HG03442 (cell line): ENCODE measurements at regions not wholly inside any gene's neighbourhood (a gene's known extent, or its start where the extent isn't known, plus 50 kb on each side); places are given as distances from the start of the nearest gene placed in this dataset.

Experiments used
- ATAC-seq: cut with Tn5 transposase; IDR thresholded peaks from one replicate; pipeline ENCODE4 v1.9.1; 2021; ENCODE audit warnings: mild to moderate bottlenecking, moderate library complexity; ENCODE audit not compliant: unreplicated experiment

DNA sequence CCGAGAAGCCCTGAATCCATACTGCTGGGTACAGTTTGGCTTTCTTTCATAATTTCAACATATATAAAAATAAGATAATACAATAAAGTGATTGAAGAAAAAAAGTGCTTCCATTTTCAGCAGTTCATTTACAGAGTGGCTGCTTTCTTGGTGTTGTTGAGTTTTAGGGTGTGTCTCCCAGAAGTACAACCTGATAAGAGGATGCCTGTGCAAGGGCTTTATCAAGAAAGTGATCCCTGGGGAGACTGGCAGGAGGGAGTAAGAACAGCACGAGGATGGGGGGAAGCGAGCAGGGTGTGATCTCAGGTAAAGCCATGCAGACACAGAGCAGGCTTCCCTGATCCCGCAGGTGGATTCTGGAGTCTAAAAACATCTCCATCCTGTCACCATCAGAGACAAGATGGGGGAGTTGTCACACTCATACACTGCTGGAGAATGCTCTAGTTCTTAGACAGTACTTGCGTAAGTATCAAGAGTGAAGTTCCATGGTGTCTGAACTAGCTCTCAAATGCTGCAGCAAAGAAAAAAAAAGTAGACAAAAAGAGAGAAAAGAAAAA, 395.9 kb downstream of the CDH26 start:
- ATAC-seq, result no peak

DNA sequence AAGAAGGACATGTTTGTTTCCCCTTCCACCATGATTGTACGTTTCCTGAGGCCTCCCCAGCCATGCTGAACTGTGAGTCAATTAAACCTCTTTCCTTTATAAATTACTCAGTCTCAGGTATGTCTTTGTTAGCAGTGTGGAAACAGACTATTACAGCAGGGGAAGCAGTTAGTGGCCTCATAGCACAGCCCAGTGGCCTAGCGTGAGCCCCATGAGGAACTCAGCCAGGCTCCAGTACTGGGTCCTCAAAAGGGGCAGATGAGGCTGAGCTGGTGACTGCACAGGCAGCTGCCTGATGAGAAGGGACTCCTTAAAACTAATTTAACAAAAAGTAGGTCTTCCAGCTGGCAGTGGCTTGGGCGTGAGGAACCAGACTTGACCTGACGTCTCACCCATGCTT, 399.9 kb downstream of the CDH26 start:
- ATAC-seq, result no peak

DNA sequence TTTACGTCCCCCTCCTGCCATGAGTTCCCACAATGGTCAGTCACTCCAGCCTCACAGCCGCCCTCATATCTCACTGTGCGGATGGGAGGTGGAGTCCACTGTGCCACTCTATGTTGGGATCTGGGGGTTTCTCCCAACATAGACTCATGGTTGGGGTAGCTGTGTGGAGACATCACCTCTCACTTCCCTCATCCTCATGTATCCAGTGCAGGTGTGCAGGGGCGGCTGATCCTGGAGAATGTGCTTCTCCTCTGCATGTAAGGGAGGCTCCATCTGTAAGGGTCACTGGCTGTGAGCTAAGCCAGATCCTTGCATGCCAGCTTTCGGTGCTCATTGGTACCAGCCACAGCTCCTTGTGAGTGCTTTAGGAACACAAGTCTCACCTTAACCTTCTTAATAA, 400.8 kb downstream of the CDH26 start:
- ATAC-seq, result no peak

DNA sequence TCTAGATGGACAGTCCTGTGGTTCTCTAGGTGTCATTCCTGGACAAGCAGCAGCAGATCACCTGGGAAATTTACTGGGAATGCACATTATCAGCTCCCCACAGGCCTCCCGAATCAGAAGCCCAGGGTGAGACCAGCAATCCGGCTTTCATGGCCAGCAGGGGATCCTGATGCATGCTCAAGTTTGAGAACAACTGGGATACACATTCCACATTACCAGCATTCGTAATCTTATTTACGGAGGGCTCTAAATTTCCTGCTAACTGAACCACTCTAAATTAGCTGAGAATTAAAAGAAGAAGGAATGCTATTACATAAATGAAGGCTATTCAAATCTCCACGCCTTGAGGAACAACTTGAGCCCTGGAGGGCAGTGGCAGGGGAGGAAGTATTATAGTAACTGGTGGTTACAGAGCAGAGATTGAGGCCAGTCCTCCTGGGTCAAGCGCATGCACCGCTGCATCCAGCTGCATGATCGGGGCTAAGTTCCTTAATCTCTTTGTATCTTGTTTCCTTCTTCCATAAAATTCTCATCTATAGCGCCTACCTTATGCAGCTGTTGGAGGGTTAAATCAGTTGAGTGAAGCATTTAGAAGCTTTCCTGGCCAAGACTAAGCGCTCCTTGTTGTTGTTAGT, 403.7 kb downstream of the CDH26 start:
- ATAC-seq, result no peak

DNA sequence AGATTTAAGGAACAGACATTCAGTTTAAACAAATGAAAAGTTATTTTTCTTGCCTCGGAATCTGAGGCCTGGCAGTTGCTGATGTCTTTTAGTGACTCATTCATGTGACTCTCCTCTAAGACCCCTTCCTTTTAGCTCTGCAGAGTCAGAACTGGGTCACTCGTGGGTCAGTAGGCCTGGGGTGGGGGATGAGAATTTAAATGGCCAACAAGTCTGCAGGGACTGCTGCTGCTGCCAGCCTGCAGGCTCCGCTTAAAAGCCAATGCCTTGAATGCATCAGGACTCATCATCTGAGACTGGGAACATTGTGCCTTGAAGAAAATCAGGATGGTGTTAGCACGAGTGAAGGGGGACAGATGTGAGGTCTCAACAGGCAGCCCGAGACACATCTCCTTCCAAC, 404.3 kb downstream of the CDH26 start:
- no peak for ATAC-seq

DNA sequence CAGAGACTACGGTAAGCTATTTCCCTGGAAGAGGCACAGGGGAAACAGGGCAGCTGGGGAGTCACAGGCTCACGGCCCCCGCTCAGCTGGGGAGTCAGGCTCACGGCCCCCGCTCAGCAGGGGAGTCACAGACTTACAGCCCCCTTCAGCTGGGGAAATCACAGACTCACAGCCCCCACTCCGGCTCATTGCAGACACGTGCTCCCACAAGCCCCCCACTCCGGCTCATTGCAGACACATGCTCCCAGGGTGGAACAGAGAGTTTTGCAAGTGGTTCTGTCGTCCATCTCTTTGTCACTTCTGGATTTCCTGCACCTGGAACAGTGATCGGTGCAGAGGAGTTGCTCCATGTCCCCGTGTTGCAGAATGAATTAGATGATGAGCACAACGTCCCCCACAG, 405.5 kb downstream of the CDH26 start:
- ATAC-seq, result no peak

DNA sequence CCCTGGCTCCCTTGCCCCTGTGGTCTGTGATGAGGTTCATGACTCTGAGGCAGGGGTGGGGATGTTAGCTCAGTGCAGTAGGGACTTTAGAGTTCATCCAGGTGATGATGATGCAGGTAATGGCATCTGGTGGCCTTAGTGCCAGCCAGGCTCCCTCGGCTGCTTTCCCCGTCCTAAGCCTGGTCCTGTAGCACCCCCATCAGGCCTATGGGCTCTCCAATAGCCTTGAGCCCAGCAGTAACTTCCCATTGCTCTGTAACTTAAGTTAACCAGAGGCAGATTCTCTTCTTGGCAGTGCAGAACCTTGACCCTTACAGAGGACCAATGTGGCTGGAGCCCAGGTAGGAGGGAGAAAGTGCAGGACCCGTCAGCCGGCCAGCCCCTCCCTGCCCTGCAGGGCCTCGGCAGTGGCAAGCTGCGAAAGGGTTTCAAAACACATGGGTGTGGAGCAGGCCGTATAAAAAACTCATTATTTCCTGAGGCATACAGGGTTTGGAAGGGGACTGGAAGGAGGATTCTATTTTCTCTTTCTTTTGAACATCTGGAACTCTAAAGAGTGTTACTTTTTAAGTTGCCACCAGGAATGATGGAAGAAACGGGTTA, 406.9 kb downstream of the CDH26 start:
- ATAC-seq, result no peak

DNA sequence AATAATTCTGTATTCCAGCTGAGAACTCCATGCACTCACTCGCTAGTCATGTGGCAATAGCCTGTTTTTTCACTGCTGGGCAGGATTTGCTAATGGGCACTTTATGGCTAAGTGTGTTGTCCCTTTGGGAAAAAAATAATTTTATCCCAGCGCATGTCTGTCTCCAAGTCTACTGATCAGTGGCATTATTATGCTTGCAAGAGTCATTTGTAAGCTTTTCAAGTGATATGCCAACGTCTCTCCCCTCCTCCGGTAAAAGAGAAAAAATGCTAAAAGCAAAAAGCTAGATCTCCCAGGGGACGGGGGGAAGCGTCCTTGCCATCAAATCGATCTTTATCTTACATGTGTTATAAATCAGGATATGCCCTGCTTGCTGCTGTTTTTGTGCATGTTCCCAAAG, 407.7 kb downstream of the CDH26 start:
- ATAC-seq, result no peak

DNA sequence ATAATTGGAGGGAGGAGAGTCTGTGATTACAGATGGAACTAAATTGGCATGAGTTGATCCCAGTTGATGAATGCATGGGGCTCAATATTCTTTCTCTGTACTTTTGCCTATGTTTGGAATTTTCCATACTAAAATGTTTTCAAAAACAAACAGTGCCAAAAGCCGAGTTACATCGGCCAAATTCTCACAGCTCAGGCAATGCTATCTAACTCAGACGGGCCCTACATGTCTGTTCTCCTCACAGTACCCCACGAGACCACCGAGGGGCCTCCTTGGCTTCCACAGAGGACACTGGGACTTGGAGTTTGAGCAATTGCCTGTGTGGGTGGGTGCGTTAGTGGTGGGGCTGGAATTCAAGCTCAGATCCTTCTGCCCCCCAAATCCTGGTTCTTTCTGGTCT, 413.2 kb downstream of the CDH26 start:
- ATAC-seq, result no peak

DNA sequence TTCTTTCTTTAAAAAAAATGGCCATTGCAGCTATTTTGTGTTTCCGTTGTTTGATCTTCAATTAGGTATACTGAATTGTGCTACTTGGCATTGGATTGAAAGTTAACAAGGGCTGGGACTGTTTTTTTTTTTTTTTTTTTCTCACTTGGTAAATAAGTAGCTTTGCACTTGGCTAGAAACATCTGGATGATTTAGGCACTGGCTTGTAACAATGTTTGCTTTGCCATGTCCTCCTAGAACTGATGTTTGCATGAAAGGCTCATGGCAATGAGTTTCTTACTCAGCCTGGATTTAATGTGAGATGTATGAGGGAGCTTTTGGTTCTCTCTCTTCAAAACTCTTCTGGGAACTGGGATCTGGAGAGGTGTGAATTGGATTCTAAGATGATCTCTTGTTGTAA, 414.1 kb downstream of the CDH26 start:
- ATAC-seq, result no peak

DNA sequence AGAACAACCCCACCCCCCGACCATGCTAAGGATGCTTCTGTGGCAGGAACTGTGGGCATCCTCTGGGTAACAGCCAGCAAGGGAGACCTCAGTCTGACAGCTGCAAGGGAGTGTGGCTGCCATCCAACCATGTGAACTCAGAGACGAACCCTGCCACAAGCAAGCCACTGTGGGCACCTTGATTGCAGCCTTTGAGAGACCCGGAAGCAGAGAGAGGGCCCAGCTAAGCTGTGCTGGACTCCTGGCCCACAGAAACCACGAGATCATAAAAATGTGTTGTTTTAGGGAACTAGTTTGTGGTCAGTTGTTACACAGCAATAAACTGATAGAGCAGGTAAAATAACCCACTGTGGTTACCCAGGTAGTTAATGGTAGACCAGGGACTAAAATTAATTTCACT, 414.6 kb downstream of the CDH26 start:
- ATAC-seq, result no peak

DNA sequence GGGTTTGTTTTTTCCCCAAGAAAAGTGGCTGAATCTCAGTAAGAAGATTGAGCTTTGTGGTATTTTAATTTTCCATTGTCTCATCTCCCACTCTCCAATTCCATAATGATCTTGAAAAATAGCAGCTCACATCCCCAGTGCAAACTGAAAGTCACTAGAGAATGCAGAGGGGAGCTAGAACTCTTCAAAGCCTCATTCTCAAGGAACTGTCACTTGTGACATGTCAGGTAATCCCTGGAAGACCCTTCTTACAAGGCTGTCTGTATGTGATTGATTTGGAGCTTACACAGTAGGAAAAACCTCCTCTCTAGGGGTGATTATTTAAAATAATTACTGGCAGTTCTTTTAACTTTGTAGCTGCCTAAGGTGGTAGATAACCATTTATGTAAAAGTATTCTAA, 420.4 kb downstream of the CDH26 start:
- ATAC-seq, result no peak

DNA sequence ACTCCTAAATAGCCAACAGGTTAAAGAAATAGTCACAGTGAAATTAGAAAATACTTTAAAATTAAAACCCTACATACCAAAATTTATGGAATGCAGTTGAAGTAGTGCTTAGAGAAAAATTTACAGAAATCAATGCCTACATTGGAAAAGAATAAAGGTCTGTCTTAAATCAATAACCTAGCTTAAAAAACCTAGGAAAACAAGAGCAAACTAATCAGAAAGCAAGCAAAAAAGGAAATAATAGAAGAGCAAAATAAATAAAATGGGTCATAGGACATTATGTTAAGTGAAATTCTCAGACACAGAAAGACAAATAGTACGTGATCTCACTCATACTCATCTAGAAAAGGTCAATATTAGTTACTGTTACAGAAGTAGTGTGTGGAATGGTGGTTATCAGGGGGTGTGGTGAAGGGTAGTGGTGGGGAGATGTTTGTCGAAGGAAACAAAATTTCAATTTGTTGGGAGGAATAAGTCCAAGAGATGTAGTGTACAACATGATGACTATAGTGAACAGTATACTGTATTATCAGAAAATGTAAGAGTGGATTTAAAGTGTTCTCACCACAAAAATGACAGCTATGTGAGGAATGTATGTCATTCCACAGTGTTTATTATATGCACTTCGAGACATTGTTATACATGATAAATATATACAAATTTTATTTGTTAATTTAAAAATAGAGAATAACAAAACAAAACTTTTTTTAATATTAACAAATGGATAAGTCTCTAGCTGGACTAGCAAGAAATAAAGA, 423.6 kb downstream of the CDH26 start:
- no peak for ATAC-seq

DNA sequence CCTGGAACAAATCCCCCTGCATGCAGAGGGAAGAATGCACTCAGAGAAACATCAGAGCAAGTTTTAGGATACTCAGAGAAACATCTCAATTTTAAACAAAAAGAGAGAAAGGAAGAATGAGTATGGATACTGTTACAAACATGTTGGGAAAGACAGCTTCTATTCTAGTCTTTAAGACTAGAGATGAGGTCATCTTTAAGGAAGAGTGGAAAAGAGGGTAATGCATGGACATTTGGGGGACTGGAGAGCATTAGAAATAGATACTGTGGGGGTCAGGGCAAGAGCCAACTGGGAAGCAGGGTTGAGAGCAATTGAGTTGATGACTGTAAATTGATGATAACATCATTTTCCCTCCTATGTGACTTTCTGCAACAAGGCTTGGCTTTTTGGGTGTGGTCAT, 431.2 kb downstream of the CDH26 start:
- no peak for ATAC-seq

DNA sequence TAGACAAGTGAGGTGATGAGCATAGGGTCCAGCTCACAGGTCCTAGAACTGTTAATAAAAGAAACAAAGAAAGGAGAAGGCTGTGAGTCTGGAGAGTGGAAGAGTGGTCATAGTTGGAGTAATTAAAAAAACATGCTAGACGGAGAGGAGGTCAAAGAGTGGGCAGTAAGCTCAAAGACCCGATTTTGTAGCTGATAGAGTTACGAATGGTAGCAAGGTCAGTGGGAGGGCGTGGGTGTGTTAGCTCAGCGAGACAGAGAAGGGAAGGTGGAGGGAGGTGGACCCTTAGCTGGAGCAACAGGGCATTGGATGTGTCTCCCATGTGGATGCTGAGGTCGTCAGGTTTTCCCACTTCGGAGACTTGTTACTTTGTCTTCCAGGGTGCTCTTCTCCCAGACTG, 431.7 kb downstream of the CDH26 start:
- no peak for ATAC-seq

DNA sequence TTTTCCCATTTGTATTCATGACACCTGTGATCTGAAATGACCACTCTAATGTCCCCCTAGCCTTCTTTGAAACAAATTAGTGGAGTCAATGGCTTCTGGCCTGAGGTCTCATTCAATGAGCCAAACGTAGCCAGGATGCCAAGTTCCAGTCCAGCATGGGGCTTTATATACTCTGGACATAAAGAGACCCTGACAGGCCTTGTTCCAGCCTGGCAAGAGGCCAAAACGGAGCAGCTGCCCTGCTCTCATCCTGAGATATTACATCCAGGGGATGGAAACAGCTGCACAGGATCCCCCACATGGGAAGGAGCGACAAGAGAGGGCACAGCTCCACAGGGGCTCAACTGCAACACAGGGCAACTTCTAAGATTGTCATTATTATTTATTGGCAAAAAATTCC, 437.8 kb downstream of the CDH26 start:
- no peak for ATAC-seq

DNA sequence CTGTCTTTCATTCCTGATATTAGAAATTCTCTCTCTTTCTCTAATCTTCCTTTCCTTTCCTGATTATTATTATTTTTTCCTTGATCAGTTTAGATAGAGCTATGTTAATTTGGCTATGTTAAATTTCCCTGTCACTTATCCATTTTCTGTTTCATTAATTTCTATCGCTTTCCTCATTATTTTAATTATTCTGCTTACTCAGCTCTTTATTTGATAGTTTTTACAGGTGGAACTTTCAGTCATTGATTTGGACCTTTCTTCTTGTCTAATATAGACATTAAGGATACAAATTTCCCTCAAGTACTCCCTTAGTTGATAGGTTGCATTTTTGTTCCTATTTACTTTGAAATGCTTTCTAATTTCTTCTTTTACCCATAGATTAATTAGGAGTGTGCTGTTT, 442.3 kb downstream of the CDH26 start:
- ATAC-seq, result no peak

DNA sequence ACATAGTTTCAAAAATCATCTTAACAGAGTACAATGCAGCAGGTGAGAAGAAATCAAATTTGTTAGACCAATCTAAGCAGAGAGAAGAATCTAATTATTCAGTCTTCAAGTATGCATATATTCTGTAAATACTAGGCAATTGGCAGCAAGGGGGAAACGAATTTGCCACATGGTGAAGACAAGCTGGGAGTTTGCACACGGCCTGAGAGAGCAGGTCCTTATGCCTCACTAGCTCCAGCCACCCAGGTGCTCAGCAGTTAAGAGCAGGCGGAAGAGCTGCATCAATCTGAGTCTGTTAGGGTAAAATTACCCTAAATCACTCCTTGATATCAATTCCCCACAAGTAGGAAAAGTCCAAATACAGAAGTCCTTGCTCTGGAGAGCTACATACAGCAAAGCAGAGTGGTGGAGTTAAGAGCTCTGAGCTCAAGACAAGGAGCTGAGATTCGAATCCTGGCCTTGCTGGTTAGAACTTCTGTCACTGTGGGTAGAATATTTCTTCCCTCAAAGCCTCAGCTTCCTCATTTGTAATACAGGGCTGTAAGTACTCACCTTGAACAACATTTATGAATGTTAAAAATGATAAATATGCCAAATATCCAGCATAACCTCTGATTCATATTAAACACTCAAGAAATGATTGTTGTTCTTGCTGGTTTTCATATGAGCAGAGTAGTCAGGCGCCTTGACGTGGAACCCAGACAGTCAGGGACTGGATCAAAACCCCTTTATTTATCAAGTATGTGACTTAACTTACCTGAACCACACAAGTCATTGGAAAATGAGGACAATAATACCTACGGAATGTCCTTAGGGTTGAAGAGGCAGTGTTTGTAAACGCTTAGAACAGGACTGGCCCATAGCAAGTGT, 444.2 kb downstream of the CDH26 start:
- no peak for ATAC-seq

DNA sequence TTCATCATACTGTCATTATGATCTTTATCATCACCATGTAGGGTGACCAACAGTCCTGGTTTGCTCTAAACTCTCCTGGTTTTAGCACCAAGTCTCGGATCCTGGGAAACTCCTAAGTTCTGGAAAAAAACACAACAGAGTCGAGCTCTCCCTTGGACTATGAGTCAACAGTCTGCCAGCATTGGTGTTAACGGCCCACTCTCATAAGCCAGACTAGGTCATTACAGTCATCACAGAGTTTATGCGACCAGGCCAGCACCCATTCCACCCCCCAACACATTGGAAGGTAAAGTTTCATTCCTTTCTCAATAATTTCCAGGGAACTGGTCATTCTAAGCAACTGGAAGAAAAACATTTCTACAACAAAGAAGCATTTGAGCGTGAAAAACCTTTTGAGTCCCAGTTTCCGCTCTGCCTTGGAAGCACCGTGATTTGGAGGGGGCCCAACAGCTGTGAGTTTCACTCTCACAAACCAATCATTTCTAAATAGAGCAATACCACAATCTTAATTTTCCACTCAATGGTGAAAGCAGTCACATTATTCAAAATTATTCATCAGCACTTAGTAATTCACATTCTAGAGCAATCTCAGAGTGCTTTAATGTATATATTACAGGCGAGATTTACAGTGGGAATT, 445.0 kb downstream of the CDH26 start:
- ATAC-seq, result no peak

DNA sequence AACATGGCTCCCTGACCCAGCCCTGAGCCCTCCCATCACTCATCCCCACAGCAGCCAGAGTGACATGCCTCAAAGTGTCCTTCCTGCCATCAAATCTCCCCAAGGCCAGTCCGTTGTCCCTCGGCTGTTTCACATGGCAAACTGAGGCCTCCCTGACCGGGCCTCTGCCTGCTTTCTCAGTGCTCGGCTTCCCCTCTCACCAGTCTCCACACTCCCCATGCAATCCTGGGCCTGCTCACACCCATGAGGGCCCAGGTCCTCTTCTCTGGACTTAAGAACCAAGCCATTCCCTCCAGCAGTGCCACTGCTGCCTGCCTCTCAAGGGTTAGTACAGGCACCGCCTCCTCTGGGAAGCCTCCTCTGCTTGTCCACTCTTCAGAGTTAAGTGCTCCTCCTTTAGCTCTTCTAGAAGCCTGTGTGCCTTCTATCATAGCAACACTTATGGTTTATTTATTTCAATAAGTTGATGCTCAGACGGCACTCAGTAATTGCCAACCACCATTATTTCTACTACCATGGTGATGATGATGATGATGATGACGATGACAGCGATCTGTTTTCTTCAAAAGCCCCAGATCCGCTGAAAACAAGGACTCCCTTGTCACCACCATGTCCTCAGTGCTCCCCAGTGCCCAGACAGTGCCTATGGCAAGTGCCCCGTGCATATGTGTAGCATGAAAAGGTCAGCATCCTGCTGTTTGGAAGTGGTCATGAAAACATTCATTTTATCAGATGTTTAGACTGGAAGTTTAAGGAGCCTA, 449.0 kb downstream of the CDH26 start:
- no peak for ATAC-seq
